ENCODE measurements at regions not wholly inside any gene's neighbourhood (a gene's known extent, or its start where the extent isn't known, plus 50 kb on each side); places are given as distances from the start of the nearest gene placed in this dataset.

DNA sequence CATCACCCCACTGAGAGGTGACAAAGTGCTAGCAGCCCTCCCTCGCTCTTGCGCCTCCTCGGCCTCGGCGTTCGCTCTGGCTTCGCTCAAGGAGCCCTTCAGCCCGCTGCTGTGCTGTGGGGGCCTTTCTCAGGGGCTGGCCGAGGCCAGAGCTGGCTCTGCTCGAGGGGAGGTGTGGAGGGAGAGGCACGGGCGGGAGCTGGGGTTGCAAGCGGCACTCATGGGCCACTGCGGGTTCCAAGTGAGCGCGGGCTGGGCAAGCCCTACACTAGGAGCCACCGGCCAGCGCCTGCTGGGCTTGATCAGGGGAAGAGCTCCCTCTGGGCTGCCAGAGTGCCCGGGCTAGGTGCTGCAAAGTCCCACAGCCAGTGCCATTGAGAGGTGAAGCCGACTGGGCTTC is 964.8 kb upstream of the GJE1 start:
- TF ChIP-seq POLR2A (IDR thresholded peaks at IDR 0.05) (no peak), CTCF (IDR thresholded peaks at IDR 0.05) (no peak)
- Histone ChIP-seq H3K4me3 (no peak overlapping the region), H3K27me3 (no peaks in the 10 kb centered on the region), H3K9me3 (no peaks in the 10 kb centered on the region), H3K36me3 (no peaks in the 10 kb centered on the region), H3K4me1 (peaks cover 0 to 6% (median 0%) of the 10 kb centered on the region in 4 donors), H3K27ac (no peak overlapping the region)
- DNase-seq: no peak

DNA sequence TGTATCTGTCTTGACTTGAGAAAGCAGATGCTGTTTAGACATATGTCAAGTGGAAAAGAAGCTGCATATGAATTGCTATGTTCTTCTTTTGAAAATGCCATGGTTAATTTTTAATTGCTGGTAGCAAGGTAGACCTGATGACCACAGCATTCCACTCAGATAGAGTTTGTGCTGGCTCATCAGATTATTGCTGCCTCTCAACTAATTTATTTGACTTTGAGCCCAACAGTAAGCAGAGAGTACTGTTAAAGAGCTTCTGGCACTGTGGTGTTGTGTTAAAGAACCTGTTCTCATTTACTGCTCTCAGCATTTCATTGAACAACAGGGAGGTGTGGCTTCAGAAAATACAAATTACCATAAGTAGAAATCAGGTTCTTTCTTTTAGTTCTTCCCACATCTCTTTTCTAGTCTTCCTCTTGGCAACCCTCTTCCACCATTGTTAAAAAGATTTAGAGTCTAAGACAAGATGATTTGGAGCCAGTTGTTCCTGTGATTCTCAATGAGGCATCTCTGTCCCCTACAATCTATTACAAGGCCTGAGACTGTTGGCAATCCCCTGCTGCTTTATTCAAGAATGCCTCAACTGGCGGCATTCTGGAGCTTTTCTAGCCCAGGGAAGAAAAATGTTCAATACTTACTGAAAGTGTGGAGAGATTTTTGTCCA is 967.6 kb upstream of the GJE1 start:
- TF ChIP-seq CTCF (IDR thresholded peaks at IDR 0.05): no peak
- no peak for TF ChIP-seq POLR2A (IDR thresholded peaks at IDR 0.05)
- H3K4me1 ChIP-seq: peaks cover 0 to 6% (median 0%) of the 10 kb centered on the region in 4 donors
- H3K27ac ChIP-seq: no peak overlapping the region
- no peak overlapping the region for H3K4me3 ChIP-seq
- no peaks in the 10 kb centered on the region for H3K9me3 ChIP-seq
- H3K36me3 ChIP-seq: no peaks in the 10 kb centered on the region
- DNase-seq: no peak
- no peaks in the 10 kb centered on the region for H3K27me3 ChIP-seq

DNA sequence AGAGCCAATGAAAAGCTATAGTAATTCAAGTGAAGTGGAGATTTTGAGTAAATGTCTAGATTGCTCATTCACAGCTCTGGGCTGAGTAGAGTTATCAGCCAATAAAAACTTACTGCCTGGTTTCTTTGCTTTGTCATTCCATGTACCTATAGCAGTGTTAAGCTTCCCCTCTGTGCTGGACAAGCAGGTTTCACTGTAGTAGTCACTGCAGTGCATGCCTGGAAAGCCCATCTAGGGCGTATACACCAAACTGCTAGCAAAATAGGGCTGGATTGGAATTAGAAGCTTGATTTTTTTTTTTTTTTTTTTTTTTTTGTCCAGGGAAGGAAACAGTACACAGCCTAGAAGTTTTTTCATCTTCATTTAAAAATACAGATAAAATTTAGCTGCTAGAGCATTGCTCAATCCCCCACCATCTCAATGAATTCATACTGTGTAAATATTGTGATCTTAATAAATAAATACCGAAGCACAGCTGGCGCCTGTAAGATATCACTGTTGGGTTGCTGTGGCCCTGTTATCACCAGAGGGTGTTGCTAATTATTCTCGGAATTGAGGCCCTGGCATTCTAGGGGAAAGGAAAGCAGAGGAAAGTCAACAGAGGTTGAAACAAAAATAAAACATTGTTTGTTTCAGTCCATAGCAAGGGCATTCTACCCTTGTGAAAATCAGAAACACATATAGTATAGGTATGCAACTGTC is 968.5 kb upstream of the GJE1 start:
- Histone ChIP-seq H3K36me3 (no peaks in the 10 kb centered on the region), H3K9me3 (no peaks in the 10 kb centered on the region), H3K4me3 (no peak overlapping the region), H3K27ac (no peak overlapping the region), H3K27me3 (no peaks in the 10 kb centered on the region), H3K4me1 (peaks cover 0 to 6% (median 0%) of the 10 kb centered on the region in 4 donors)
- no peak for TF ChIP-seq CTCF (IDR thresholded peaks at IDR 0.05)
- no peak for TF ChIP-seq POLR2A (IDR thresholded peaks at IDR 0.05)
- DNase-seq: no peak

DNA sequence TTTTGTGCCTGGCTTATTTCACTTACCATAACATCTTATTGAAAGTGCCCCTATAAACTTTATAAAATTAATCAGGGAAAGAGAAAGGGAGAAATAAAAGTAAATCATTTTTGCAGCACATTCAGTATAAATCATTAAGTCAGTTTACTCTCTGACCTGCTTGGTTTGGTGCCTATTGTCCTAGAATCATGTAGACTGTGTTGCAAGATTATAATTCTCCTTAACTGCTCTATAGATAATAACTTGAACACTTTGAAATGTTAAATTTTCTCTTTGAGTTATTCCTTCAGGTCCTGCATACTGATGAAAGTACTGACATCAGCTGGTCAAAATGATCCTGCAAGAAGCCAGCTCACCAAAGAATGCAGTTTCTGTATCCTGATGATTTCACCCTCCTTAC is 969.6 kb upstream of the GJE1 start:
- DNase-seq: no peak

DNA sequence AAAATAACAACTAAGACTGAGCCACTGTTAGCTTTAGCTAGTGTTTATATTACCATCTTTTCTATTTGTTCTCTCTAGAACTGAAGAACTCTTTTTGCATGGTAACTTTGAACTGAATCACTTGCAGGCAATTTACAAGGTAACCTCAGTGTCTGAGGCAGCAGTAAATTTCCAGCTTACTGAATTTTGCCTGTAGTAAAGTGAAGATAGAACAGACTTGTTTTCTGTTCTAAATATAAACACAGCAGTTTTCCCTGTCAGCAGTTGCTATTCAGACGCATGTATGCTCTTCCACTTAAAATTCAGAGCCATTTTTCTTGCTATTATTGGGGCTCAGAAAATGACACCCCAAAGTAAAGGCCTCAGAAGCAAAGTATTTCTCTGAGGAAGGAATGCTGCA is 974.0 kb upstream of the GJE1 start:
- DNase-seq: no peak
- Histone ChIP-seq H3K27me3 (no peaks in the 10 kb centered on the region), H3K9me3 (no peaks in the 10 kb centered on the region), H3K36me3 (no peaks in the 10 kb centered on the region), H3K27ac (no peak overlapping the region), H3K4me1 (no peaks in the 10 kb centered on the region), H3K4me3 (no peak overlapping the region)
- TF ChIP-seq POLR2A (IDR thresholded peaks at IDR 0.05) (no peak), CTCF (IDR thresholded peaks at IDR 0.05) (no peak)

More for the DNA sequence above, 969.6 kb upstream of the GJE1 start:
- H3K27me3 ChIP-seq: no peaks in the 10 kb centered on the region
- H3K36me3 ChIP-seq: no peaks in the 10 kb centered on the region
- peaks cover 0 to 6% (median 0%) of the 10 kb centered on the region in 4 donors for H3K4me1 ChIP-seq
- TF ChIP-seq CTCF (IDR thresholded peaks at IDR 0.05) (no peak), POLR2A (IDR thresholded peaks at IDR 0.05) (no peak)
- no peaks in the 10 kb centered on the region for H3K9me3 ChIP-seq
- no peak overlapping the region for H3K4me3 ChIP-seq
- H3K27ac ChIP-seq: no peak overlapping the region

All from Peyer's patch (tissue), 4 donors.